ENCODE measurements at regions not wholly inside any gene's neighbourhood (a gene's known extent, or its start where the extent isn't known, plus 50 kb on each side); places are given as distances from the start of the nearest gene placed in this dataset.
"Not testable (repeated sequence)": the region's sequence is repeated elsewhere in the genome, so short reads cannot be mapped to it uniquely, and the experiment has no call there.

GRCh38 chr5:28301712-28302111 lies 1263.3 kb upstream of the CDH9 start:
- DNase-seq (ENCODE audit: low read depth), result peak; percentile 2
- no peak for TF ChIP-seq CTCF (IDR thresholded peaks at IDR 0.05; ENCODE audit: low read depth, low read length)
- no peak for TF ChIP-seq MYC (IDR thresholded peaks at IDR 0.05; ENCODE audit: low read depth, low read length)
- no peak for TF ChIP-seq MAX (IDR thresholded peaks at IDR 0.05; ENCODE audit: low read depth, low read length)
- no peak for TF ChIP-seq POLR2A (IDR thresholded peaks at IDR 0.05; ENCODE audit: extremely low read depth, insufficient read length)
- H3K4me3 ChIP-seq (ENCODE audit: low read depth, low read length), result no peak overlapping the region

GRCh38 chr5:28296254-28297013 lies 1258.0 kb upstream of the CDH9 start:
- TF ChIP-seq POLR2A (IDR thresholded peaks at IDR 0.05; ENCODE audit: extremely low read depth, insufficient read length) (no peak), MAX (IDR thresholded peaks at IDR 0.05; ENCODE audit: low read depth, low read length) (no peak), MYC (IDR thresholded peaks at IDR 0.05; ENCODE audit: low read depth, low read length) (no peak), CTCF (IDR thresholded peaks at IDR 0.05; ENCODE audit: low read depth, low read length) (no peak)

GRCh38 chr5:28287021-28287420 lies 1248.6 kb upstream of the CDH9 start:
- DNase-seq (ENCODE audit: low read depth); H3K4me3 ChIP-seq (ENCODE audit: low read depth, low read length): not testable (repeated sequence)

More at GRCh38 chr5:28296254-28297013, 1258.0 kb upstream of the CDH9 start:
- no peak for DNase-seq (ENCODE audit: low read depth)
- no peak overlapping the region for H3K4me3 ChIP-seq (ENCODE audit: low read depth, low read length)

GRCh38 chr5:28286566-28286965 lies 1248.2 kb upstream of the CDH9 start:
- no peak for DNase-seq (ENCODE audit: low read depth)
- H3K4me3 ChIP-seq (ENCODE audit: low read depth, low read length), result no peak overlapping the region
- TF ChIP-seq CTCF (IDR thresholded peaks at IDR 0.05; ENCODE audit: low read depth, low read length) (no peak), MYC (IDR thresholded peaks at IDR 0.05; ENCODE audit: low read depth, low read length) (no peak), MAX (IDR thresholded peaks at IDR 0.05; ENCODE audit: low read depth, low read length) (no peak), POLR2A (IDR thresholded peaks at IDR 0.05; ENCODE audit: extremely low read depth, insufficient read length) (no peak)

- TF ChIP-seq POLR2A (IDR thresholded peaks at IDR 0.05; ENCODE audit: extremely low read depth, insufficient read length), result no peak
- TF ChIP-seq CTCF (IDR thresholded peaks at IDR 0.05; ENCODE audit: low read depth, low read length), result no peak
- TF ChIP-seq MYC (IDR thresholded peaks at IDR 0.05; ENCODE audit: low read depth, low read length), result no peak
- TF ChIP-seq MAX (IDR thresholded peaks at IDR 0.05; ENCODE audit: low read depth, low read length), result no peak
- DNase-seq (ENCODE audit: low read depth), result no peak
- H3K4me3 ChIP-seq (ENCODE audit: low read depth, low read length), result no peak overlapping the region
These were observed 1246.4 kb upstream of the CDH9 start for GRCh38 chr5:28284788-28285187.

- TF ChIP-seq MYC (IDR thresholded peaks at IDR 0.05; ENCODE audit: low read depth, low read length) (no peak), MAX (IDR thresholded peaks at IDR 0.05; ENCODE audit: low read depth, low read length) (no peak), CTCF (IDR thresholded peaks at IDR 0.05; ENCODE audit: low read depth, low read length) (no peak), POLR2A (IDR thresholded peaks at IDR 0.05; ENCODE audit: extremely low read depth, insufficient read length) (no peak)
- no peak overlapping the region for H3K4me3 ChIP-seq (ENCODE audit: low read depth, low read length)
- DNase-seq (ENCODE audit: low read depth), result no peak
These were observed 1243.0 kb upstream of the CDH9 start for GRCh38 chr5:28281351-28281750.
